GM21390 (cell line): ENCODE measurements at regions not wholly inside any gene's neighbourhood (a gene's known extent, or its start where the extent isn't known, plus 50 kb on each side); places are given as distances from the start of the nearest gene placed in this dataset.
"Not testable (repeated sequence)": the region's sequence is repeated elsewhere in the genome, so short reads cannot be mapped to it uniquely, and the experiment has no call there.

ENCODE experiments used
- ATAC-seq: cut with Tn5 transposase; IDR thresholded peaks from one replicate; pipeline ENCODE4 v1.9.1; 2021; ENCODE audit not compliant: unreplicated experiment

GRCh38 chr2:16773080-16773713, 107.6 kb upstream of the CYRIA start:
- no peak for ATAC-seq

GRCh38 chr2:16767789-16768476, 102.3 kb upstream of the CYRIA start:
- no peak for ATAC-seq

GRCh38 chr2:16765356-16765755, 99.7 kb upstream of the CYRIA start:
- no peak for ATAC-seq

- ATAC-seq = no peak
Observed at GRCh38 chr2:16764487-16764886, 98.9 kb upstream of the CYRIA start.

GRCh38 chr2:16763493-16763899, 97.9 kb upstream of the CYRIA start:
- no peak for ATAC-seq

- ATAC-seq = no peak
Observed at GRCh38 chr2:16763056-16763455, 97.4 kb upstream of the CYRIA start.

- ATAC-seq = no peak
Observed at GRCh38 chr2:16760426-16760825, 94.8 kb upstream of the CYRIA start.

- peak; percentile 96 for ATAC-seq
Observed at GRCh38 chr2:16756831-16757644, 91.4 kb upstream of the CYRIA start.

GRCh38 chr2:16755442-16755841, 89.8 kb upstream of the CYRIA start:
- no peak for ATAC-seq

GRCh38 chr2:16753025-16753424, 87.4 kb upstream of the CYRIA start:
- ATAC-seq = not testable (repeated sequence)

GRCh38 chr2:16750925-16751214, 85.2 kb upstream of the CYRIA start:
- ATAC-seq = not testable (repeated sequence)

- ATAC-seq = no peak
Observed at GRCh38 chr2:16750175-16750924, 84.7 kb upstream of the CYRIA start.

- ATAC-seq = not testable (repeated sequence)
Observed at GRCh38 chr2:16748511-16749266, 83.1 kb upstream of the CYRIA start.

GRCh38 chr2:16747689-16748088, 82.1 kb upstream of the CYRIA start:
- ATAC-seq = no peak

- no peak for ATAC-seq
Observed at GRCh38 chr2:16747257-16747656, 81.6 kb upstream of the CYRIA start.

GRCh38 chr2:16746833-16747232, 81.2 kb upstream of the CYRIA start:
- no peak for ATAC-seq

GRCh38 chr2:16746329-16746728, 80.7 kb upstream of the CYRIA start:
- ATAC-seq = no peak

GRCh38 chr2:16745466-16745865, 79.8 kb upstream of the CYRIA start:
- no peak for ATAC-seq

- no peak for ATAC-seq
Observed at GRCh38 chr2:16744521-16744920, 78.9 kb upstream of the CYRIA start.

GRCh38 chr2:16742026-16742425, 76.4 kb upstream of the CYRIA start:
- no peak for ATAC-seq

GRCh38 chr2:16741498-16741897, 75.9 kb upstream of the CYRIA start:
- ATAC-seq = no peak
